Lower leg skin (tissue), 4 donors: ENCODE measurements at regions not wholly inside any gene's neighbourhood (a gene's known extent, or its start where the extent isn't known, plus 50 kb on each side); places are given as distances from the start of the nearest gene placed in this dataset.

ENCODE experiments used
- DNase-seq, 2 donors: peaks; one replicate each; pipeline ENCODE4 v3.0.0-alpha.2; 2019; ENCODE audit warnings: low spot score in 2 of 2
- H3K4me3 ChIP-seq: fragments of 200-600 bp; sonication (generic); 2 replicates; pipeline ENCODE4 v1.5.1; 2017; ENCODE audit warnings: mild to moderate bottlenecking, low read depth; ENCODE audit not compliant: poor library complexity, severe bottlenecking
- POLR2A ChIP-seq, 2 donors: fragments of 450-650 bp; IDR thresholded peaks; one replicate each; pipeline ENCODE4 v1.6.1; 2016 to 2017; ENCODE audit warnings: antibody characterized with exemption in 2 of 2, mild to moderate bottlenecking in 1 of 2, moderate library complexity in 1 of 2
- WGBS, 2 donors: methylation state at CpG; one replicate each; pipeline ENCODE4 v1.1.5; 2018; 5-methylcytosine and 5-hydroxymethylcytosine counted together
- intact Hi-C: fragments of 100-400 bp; cut with DNase I; formaldehyde crosslinking; loops from one replicate; pipeline ENCODE4 v1.15.0; 2023; ENCODE audit warnings: low total_unique reads
- TF ChIP-seq, protein P1 (sequence below), 3 donors: fragments of 450-650 bp; IDR thresholded peaks; one replicate each; pipeline ENCODE4 v1.5.1; 2016; ENCODE audit warnings: antibody characterized with exemption in 3 of 3, mild to moderate bottlenecking in 3 of 3, moderate library complexity in 2 of 3

DNA sequence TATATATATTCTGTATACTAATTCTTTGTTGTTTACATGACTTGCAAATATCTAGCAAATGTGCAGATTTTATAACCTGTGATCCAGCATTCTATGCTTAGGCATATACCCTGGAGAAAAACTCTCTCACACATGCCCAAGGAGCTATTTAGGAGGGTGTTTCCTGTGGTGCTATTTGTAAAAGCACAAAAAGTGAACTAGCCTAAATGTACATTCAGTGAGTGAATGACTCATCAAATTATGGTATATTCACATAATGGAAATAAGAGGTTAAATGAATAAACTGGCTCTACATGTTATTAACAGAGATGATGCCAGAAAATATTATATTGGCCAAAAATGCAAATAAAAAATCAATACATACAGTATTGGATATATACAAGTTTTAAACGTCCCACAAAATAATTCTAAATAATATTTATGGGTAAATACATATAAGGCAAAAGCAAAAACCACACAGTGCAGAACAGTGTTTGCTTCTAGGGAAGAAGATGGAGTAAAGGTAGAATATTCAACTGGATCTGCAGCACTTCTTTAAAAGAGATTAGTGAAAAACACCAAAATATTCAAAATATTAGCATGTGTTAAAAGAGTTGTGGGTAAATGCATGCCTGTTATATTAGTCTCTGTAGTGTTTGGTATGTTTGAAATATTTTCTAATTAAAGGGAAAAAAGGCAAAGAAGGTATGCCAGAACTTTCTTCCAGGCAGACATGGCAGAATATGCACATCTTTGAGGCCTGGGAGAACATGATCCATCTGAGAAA lies 344.7 kb downstream of the KLF5 start:
- H3K4me3 ChIP-seq = no peak overlapping the region
- WGBS, 2 donors = 55 to 71% methylated on average over 1 of the region's 1 CpG
- TF ChIP-seq, protein P1, sequence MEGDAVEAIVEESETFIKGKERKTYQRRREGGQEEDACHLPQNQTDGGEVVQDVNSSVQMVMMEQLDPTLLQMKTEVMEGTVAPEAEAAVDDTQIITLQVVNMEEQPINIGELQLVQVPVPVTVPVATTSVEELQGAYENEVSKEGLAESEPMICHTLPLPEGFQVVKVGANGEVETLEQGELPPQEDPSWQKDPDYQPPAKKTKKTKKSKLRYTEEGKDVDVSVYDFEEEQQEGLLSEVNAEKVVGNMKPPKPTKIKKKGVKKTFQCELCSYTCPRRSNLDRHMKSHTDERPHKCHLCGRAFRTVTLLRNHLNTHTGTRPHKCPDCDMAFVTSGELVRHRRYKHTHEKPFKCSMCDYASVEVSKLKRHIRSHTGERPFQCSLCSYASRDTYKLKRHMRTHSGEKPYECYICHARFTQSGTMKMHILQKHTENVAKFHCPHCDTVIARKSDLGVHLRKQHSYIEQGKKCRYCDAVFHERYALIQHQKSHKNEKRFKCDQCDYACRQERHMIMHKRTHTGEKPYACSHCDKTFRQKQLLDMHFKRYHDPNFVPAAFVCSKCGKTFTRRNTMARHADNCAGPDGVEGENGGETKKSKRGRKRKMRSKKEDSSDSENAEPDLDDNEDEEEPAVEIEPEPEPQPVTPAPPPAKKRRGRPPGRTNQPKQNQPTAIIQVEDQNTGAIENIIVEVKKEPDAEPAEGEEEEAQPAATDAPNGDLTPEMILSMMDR (IDR thresholded peaks at IDR 0.05) = no peak
- TF ChIP-seq POLR2A (IDR thresholded peaks at IDR 0.05) = no peak
- intact Hi-C loops = no loop called here
- no peak for DNase-seq

DNA sequence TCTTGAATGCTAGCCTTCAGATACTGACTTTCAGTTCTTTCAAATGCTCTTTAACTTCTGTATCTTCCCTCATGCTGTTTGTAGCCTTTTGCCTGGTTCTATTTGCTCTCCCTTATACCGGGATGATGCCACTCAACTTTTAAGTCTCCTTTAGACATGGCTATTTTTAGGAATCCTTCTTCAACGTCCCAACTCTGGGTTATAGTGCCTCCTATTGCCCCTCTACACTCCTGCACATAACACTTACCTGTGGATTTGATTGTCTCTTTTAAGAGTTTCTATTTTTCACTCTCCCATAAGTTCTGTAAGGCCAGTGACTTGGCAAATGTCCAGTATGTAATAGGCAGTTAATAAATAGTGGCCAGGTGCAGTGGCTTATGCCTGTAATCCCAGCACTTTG lies 343.0 kb downstream of the KLF5 start:
- 59 to 71% methylated on average over 2 of the region's 2 CpGs for WGBS, 2 donors
- TF ChIP-seq, protein P1 (IDR thresholded peaks at IDR 0.05) = no peak
- TF ChIP-seq POLR2A (IDR thresholded peaks at IDR 0.05) = no peak
- DNase-seq = no peak
- intact Hi-C loops = no loop called here
- H3K4me3 ChIP-seq = no peak overlapping the region

DNA sequence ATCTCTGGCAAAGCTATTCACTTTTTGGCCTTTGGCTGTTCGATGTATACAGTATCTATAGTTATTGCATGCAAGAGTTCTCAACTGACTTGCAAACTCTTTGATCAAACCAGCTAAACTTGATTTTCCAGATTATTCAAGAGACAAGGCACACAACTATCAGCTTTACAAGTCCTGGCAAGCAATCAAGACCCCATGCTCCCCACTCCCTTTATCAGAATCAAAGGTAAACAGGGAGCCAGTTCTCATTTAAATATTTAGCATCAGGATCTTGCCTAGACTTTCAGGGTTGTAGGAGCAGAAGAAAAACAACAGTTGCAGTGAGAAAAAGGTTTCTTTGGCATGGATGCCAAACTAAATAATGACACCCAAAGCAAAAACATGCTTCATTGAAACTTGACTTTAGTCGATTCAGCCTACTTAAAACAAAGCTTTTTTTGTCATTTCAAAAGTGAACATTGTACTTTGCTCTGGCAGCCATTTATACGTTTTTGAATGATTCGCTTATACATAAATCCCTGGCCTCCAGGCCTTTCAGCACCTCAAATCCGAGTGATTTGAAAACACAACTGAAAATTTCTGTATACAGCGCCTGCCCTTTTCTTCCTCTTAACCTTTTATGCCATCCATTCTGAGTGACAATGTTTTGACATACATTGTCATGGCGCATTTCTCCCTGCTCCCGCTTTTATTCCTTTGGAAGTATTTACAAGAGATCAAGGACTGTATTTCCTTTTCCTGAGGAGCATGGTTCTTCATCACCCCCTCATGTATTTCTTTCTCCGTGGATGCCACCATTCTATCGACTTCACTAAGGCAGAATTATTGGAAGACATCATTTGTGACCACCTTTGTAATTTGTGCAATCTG lies 340.8 kb downstream of the KLF5 start:
- WGBS, 2 donors = 60 to 67% methylated on average over 10 of the region's 10 CpGs
- H3K4me3 ChIP-seq = no peak overlapping the region
- no peak for TF ChIP-seq POLR2A (IDR thresholded peaks at IDR 0.05)
- TF ChIP-seq, protein P1 (IDR thresholded peaks at IDR 0.05) = no peak
- no peak for DNase-seq
- intact Hi-C loops = no loop called here

DNA sequence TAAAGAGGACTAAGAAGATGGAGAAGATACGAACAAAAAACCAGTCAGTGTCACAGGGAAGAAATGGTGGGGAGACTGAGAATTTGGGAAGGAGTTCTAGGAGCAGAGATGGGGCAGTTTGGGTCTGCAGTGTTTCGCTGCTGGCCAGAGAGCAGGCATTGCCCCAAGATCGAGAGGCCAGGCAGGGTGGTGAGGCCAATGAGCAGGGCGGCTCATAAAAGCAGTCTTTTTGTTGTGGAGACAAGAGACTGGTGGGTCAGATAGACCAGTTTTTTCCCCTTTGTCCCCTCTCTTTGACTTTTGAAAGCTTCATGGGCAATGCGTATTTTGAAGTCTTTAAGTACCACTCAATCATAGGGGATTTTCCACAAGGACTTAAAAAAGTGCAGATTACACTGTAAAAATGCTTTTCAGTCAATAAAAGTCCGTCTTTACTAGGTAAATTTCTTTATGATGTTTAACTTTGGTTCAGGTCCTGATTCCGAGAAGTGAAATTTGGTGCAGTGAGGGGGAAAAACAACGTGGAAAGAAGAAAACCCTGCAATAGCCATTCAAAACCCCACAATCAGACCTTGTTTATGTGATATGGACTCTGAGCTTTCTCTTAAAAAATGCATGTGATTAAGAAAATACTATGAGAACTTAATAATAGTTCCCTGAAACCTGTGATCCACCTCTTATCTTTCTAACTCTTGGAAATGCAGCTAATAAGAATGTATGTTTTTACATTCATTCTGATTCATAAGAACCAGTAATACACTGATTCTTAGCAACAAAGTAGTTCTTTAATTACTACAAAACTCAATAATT lies 338.9 kb downstream of the KLF5 start:
- no peak for DNase-seq
- intact Hi-C loops = no loop called here
- TF ChIP-seq POLR2A (IDR thresholded peaks at IDR 0.05) = no peak
- TF ChIP-seq, protein P1 (IDR thresholded peaks at IDR 0.05) = no peak
- WGBS, 2 donors = 73 to 82% methylated on average over 8 of the region's 8 CpGs
- no peak overlapping the region for H3K4me3 ChIP-seq

DNA sequence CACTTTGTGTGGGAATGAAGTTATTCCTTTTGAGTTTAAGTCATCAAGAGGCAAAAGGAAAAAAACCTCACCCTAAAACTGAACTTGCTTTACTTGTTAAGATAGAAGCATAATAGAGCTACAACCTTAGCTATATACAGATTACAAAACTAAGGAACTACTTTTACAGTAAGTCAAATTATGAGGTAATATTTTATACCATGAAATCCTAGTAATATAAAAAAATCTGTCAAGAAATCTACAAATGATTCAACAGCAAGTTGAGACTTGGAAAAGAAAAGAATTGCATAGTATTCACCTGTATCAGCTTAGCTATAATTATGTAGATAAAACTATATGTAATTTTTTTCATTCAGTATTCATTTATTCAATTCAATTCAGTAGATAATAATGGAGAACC lies 335.3 kb downstream of the KLF5 start:
- intact Hi-C loops = no loop called here
- TF ChIP-seq POLR2A (IDR thresholded peaks at IDR 0.05) = no peak
- TF ChIP-seq, protein P1 (IDR thresholded peaks at IDR 0.05) = no peak
- no peak overlapping the region for H3K4me3 ChIP-seq
- no peak for DNase-seq
